HEK293T (cell line): ENCODE measurements at regions not wholly inside any gene's neighbourhood (a gene's known extent, or its start where the extent isn't known, plus 50 kb on each side); places are given as distances from the start of the nearest gene placed in this dataset.

Experiments
- BHLHE40 ChIP-seq: fragments of 450-650 bp; IDR thresholded peaks from 2 replicates; pipeline ENCODE4 v1.6.1; 2016; ENCODE audit warnings: mild to moderate bottlenecking, moderate library complexity, borderline replicate concordance
- ELF4 ChIP-seq: fragments of 450-650 bp; IDR thresholded peaks from 2 replicates; pipeline ENCODE4 v1.6.1; 2017; ENCODE audit warnings: antibody characterized with exemption
- FOXK2 ChIP-seq: fragments of 450-650 bp; IDR thresholded peaks from 2 replicates; pipeline ENCODE4 v1.6.1; 2016; ENCODE audit warnings: mild to moderate bottlenecking
- FOXM1 ChIP-seq: fragments of 450-650 bp; IDR thresholded peaks from 2 replicates; pipeline ENCODE4 v1.6.1; 2017; ENCODE audit warnings: mild to moderate bottlenecking, borderline replicate concordance
- NFRKB ChIP-seq: fragments of 450-650 bp; IDR thresholded peaks from 2 replicates; pipeline ENCODE4 v1.6.1; 2016; ENCODE audit warnings: mild to moderate bottlenecking, moderate library complexity
- ZNF384 ChIP-seq: fragments of 450-650 bp; IDR thresholded peaks from 2 replicates; pipeline ENCODE4 v1.6.1; 2016

DNA sequence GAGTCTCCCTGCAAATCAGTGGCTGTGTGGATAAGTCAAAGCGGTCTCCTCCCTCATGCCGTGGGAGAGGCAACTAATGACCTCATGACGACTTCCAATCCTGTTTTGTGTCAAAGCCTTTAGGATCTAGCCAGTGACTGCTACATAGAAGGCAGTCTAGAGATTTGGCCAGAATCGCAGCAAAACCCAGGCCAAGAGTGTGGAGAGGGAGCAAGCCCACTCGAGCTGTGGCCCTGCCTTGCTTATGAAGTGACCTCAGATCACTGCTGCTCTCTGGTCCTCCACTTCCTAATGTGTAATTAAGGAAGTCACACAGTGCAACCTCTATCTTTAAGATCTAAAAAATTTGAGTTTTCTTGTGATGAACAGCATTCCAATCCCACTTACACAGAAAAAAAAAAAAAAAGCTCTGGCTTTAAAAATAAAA, 296.7 kb upstream of the KLF6 start:
- TF ChIP-seq BHLHE40 (no peak), ELF4 (no peak), ZNF384 (no peak), FOXK2 (no peak), FOXM1 (no peak), NFRKB (no peak)
